ENCODE measurements at regions not wholly inside any gene's neighbourhood (a gene's known extent, or its start where the extent isn't known, plus 50 kb on each side); places are given as distances from the start of the nearest gene placed in this dataset.

GRCh38 chr12:107583551-107583950 lies 102.0 kb upstream of the PWP1 start:
- TF ChIP-seq, protein P1, sequence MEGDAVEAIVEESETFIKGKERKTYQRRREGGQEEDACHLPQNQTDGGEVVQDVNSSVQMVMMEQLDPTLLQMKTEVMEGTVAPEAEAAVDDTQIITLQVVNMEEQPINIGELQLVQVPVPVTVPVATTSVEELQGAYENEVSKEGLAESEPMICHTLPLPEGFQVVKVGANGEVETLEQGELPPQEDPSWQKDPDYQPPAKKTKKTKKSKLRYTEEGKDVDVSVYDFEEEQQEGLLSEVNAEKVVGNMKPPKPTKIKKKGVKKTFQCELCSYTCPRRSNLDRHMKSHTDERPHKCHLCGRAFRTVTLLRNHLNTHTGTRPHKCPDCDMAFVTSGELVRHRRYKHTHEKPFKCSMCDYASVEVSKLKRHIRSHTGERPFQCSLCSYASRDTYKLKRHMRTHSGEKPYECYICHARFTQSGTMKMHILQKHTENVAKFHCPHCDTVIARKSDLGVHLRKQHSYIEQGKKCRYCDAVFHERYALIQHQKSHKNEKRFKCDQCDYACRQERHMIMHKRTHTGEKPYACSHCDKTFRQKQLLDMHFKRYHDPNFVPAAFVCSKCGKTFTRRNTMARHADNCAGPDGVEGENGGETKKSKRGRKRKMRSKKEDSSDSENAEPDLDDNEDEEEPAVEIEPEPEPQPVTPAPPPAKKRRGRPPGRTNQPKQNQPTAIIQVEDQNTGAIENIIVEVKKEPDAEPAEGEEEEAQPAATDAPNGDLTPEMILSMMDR (IDR thresholded peaks at IDR 0.05) = no peak
- no peak for TF ChIP-seq POLR2A (IDR thresholded peaks at IDR 0.05)

Data from esophagus squamous epithelium (tissue), 4 donors.